SK-N-SH treated with all-trans-retinoic acid at 6 μM for 48 hours (cell line): ENCODE measurements at regions not wholly inside any gene's neighbourhood (a gene's known extent, or its start where the extent isn't known, plus 50 kb on each side); places are given as distances from the start of the nearest gene placed in this dataset.

Experiments used
- CREB5 ChIP-seq: fragments of 250-450 bp; sonication (Bioruptor Pico); IDR thresholded peaks from 2 replicates; pipeline ENCODE4 v1.5.1; 2020; ENCODE audit warnings: low read depth, mild to moderate bottlenecking, moderate library complexity
- ESRRG ChIP-seq: fragments of 250-450 bp; sonication (Bioruptor Pico); IDR thresholded peaks from 2 replicates; pipeline ENCODE4 v1.6.1; 2021; ENCODE audit warnings: mild to moderate bottlenecking
- PATZ1 ChIP-seq: fragments of 250-450 bp; sonication (Bioruptor Pico); IDR thresholded peaks from 2 replicates; pipeline ENCODE4 v1.8.0; 2020; ENCODE audit warnings: mild to moderate bottlenecking, moderate library complexity, borderline replicate concordance
- RARB ChIP-seq: fragments of 250-450 bp; sonication (Bioruptor Pico); IDR thresholded peaks from 2 replicates; pipeline ENCODE4 v1.8.0; 2021; ENCODE audit warnings: mild to moderate bottlenecking, moderate library complexity
- ZFP3 ChIP-seq: fragments of 250-450 bp; sonication (Bioruptor Pico); IDR thresholded peaks from 2 replicates; pipeline ENCODE4 v1.5.0; 2020; ENCODE audit warnings: mild to moderate bottlenecking, moderate library complexity

- TF ChIP-seq ZFP3 = no peak
- TF ChIP-seq ESRRG (CRISPR knock-in tag) = no peak
- no peak for TF ChIP-seq RARB (CRISPR knock-in tag)
- no peak for TF ChIP-seq CREB5 (CRISPR knock-in tag)
- no peak for TF ChIP-seq PATZ1 (CRISPR knock-in tag)
These were observed 254.8 kb downstream of the FGF9 start for GRCh38 chr13:21925720-21926119.
